Loucy (cell line): ENCODE measurements at regions not wholly inside any gene's neighbourhood (a gene's known extent, or its start where the extent isn't known, plus 50 kb on each side); places are given as distances from the start of the nearest gene placed in this dataset.
"Not testable (repeated sequence)": the region's sequence is repeated elsewhere in the genome, so short reads cannot be mapped to it uniquely, and the experiment has no call there.

ENCODE experiments used
- H2AFZ ChIP-seq: fragments of 200-600 bp; sonication (generic); 2 replicates; pipeline ENCODE4 v1.6.0; 2016; ENCODE audit warnings: antibody characterized with exemption, mild to moderate bottlenecking, low read length, moderate library complexity
- H3F3A ChIP-seq: fragments of 200-600 bp; 2 replicates; pipeline ENCODE4 v1.6.0; 2016; ENCODE audit warnings: antibody characterized with exemption, low read depth, mild to moderate bottlenecking
- H3K27me3 ChIP-seq: fragments of 200-600 bp; sonication (generic); 2 replicates; pipeline ENCODE4 v1.6.1; 2014; ENCODE audit warnings: low read length, mild to moderate bottlenecking; ENCODE audit not compliant: insufficient read depth, poor library complexity, severe bottlenecking
- H3K36me3 ChIP-seq: fragments of 200-600 bp; sonication (generic); 2 replicates; pipeline ENCODE4 v1.6.1; 2016; ENCODE audit warnings: low read length; ENCODE audit not compliant: insufficient read depth
- H3K4me1 ChIP-seq: fragments of 200-600 bp; sonication (generic); 2 replicates; pipeline ENCODE4 v1.5.1; 2014; ENCODE audit warnings: low read length, mild to moderate bottlenecking; ENCODE audit not compliant: insufficient read depth, poor library complexity, severe bottlenecking
- H3K4me2 ChIP-seq: fragments of 200-600 bp; sonication (generic); 2 replicates; pipeline ENCODE4 v1.6.0; 2014; ENCODE audit warnings: antibody characterized with exemption, low read length, low read depth, mild to moderate bottlenecking; ENCODE audit not compliant: poor library complexity, severe bottlenecking
- H3K4me3 ChIP-seq: fragments of 200-600 bp; sonication (generic); 2 replicates; pipeline ENCODE4 v1.5.1; 2014; ENCODE audit warnings: low read length, mild to moderate bottlenecking, mixed read lengths; ENCODE audit not compliant: poor library complexity, severe bottlenecking
- H3K79me2 ChIP-seq: fragments of 200-600 bp; sonication (generic); 2 replicates; pipeline ENCODE4 v1.6.1; 2014; ENCODE audit warnings: low read length; ENCODE audit not compliant: insufficient read depth
- H3K9ac ChIP-seq: fragments of 200-600 bp; sonication (generic); 2 replicates; pipeline ENCODE4 v1.6.0; 2014; ENCODE audit warnings: mild to moderate bottlenecking, low read depth, low read length, moderate library complexity; ENCODE audit not compliant: poor library complexity, severe bottlenecking
- H3K9me2 ChIP-seq: fragments of 200-600 bp; sonication (generic); replicated peaks from 2 replicates; pipeline ENCODE4 v1.6.1; 2016; ENCODE audit warnings: low read depth, low read length, mixed read lengths
- H3K9me3 ChIP-seq: fragments of 200-600 bp; sonication (generic); 2 replicates; pipeline ENCODE4 v1.6.1; 2014; ENCODE audit warnings: mild to moderate bottlenecking, antibody characterized with exemption, low read length, low read depth; ENCODE audit not compliant: insufficient read depth
- H4K20me1 ChIP-seq: fragments of 200-600 bp; sonication (generic); 2 replicates; pipeline ENCODE4 v1.6.0; 2014; ENCODE audit warnings: antibody characterized with exemption, low read length, mild to moderate bottlenecking; ENCODE audit not compliant: insufficient read depth, poor library complexity, severe bottlenecking
- CTCF ChIP-seq: fragments of 200-600 bp; sonication (generic); conservative IDR thresholded peaks from 2 replicates; pipeline ENCODE4 v1.5.1; 2014; ENCODE audit warnings: mild to moderate bottlenecking, antibody characterized with exemption, low read length
- EZH2phosphoT487 ChIP-seq: fragments of 200-600 bp; IDR thresholded peaks from 2 replicates; pipeline ENCODE4 v1.6.1; 2018; ENCODE audit warnings: antibody characterized with exemption, mild to moderate bottlenecking, moderate library complexity, borderline replicate concordance

- H3K79me2 ChIP-seq, result no peaks in the 10 kb centered on the region
- H3K4me1 ChIP-seq, result no peaks in the 10 kb centered on the region
- H3K9ac ChIP-seq, result no peak overlapping the region
- H3K4me3 ChIP-seq, result no peak overlapping the region
- no peaks in the 10 kb centered on the region for H3K27me3 ChIP-seq
- no peaks in the 10 kb centered on the region for H3F3A ChIP-seq
- no peak for TF ChIP-seq EZH2phosphoT487
- no peak for TF ChIP-seq CTCF
- H3K36me3 ChIP-seq, result no peaks in the 10 kb centered on the region
- H3K9me3 ChIP-seq, result no peaks in the 10 kb centered on the region
- no peaks in the 10 kb centered on the region for H3K9me2 ChIP-seq
- H2AFZ ChIP-seq, result no peak overlapping the region
- no peak overlapping the region for H3K4me2 ChIP-seq
- H4K20me1 ChIP-seq, result no peaks in the 10 kb centered on the region
Measured at GRCh38 chr5:112034421-112034979, 277.5 kb upstream of the NREP start.

DNA sequence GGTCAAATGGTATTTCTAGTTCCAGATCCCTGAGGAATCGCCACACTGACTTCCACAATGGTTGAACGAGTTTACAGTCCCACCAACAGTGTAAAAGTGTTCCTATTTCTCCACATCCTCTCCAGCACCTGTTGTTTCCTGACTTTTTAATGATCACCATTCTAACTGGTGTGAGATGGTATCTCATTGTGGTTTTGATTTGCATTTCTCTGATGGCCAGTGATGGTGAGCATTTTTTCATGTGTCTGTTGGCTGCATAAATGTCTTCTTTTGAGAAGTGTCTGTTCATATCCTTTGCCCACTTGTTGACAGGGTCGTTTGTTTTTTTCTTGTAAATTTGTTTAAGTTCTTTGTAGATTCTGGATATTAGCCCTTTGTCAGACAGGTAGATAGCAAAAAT, 269.9 kb upstream of the NREP start:
- not testable (repeated sequence) for H3K4me3 ChIP-seq, H4K20me1 ChIP-seq

DNA sequence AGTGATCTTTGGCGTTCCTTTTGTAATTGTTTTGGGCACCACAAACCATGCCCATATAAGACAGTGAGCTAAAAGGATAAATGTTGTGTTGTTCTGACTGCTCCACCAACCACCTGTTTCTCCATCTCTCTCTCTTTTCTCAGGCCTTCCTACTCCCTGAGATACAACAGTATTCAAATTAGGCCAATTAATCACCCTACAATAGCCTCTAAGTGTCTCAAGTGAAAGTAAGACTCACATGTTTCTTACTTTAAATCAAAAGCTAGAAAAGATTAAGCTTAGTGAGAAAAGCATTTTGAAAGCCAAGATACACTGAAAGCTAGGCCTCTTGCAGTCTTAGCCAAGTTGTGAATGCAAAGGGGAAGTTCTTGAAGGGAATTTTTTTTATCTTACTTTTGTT, 268.8 kb upstream of the NREP start:
- no peaks in the 10 kb centered on the region for H3K36me3 ChIP-seq

More for the DNA sequence above, 269.9 kb upstream of the NREP start:
- not testable (repeated sequence) for H3K4me1 ChIP-seq, H2AFZ ChIP-seq, H3K27me3 ChIP-seq, H3K9me3 ChIP-seq, H3F3A ChIP-seq, H3K9me2 ChIP-seq, H3K9ac ChIP-seq, H3K79me2 ChIP-seq, H3K36me3 ChIP-seq, H3K4me2 ChIP-seq

DNA sequence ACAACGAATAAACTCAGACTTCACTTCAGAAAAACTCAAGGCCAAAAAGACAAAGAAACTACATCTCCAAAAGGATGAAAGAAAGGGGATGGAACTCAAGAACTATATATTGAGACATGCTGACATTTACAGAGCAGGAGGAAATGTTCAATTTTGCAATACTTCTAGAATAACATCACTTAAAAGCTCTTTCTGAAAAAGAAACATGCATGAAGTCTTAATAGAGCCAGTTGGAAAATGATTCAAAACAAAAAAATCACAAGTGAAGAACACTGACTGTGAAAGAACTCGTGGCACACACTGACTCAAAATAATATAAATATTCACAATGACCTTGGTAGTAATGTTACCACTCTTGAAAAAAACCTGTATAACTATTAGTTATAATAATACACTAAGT, 267.8 kb upstream of the NREP start:
- no peaks in the 10 kb centered on the region for H3K36me3 ChIP-seq
- H2AFZ ChIP-seq, result no peak overlapping the region
- no peak overlapping the region for H3K4me2 ChIP-seq
- no peaks in the 10 kb centered on the region for H3K27me3 ChIP-seq
- no peaks in the 10 kb centered on the region for H3F3A ChIP-seq
- no peak overlapping the region for H3K4me3 ChIP-seq
- H3K79me2 ChIP-seq, result no peaks in the 10 kb centered on the region
- no peak overlapping the region for H3K9ac ChIP-seq
- H3K4me1 ChIP-seq, result no peaks in the 10 kb centered on the region
- H4K20me1 ChIP-seq, result no peaks in the 10 kb centered on the region
- TF ChIP-seq CTCF (no peak), EZH2phosphoT487 (no peak)
- no peaks in the 10 kb centered on the region for H3K9me2 ChIP-seq
- H3K9me3 ChIP-seq, result 0 out of 2 replicates have a peak, but pooled peaks cover 2% of the 10 kb centered on the region

More for the DNA sequence above, 268.8 kb upstream of the NREP start:
- no peaks in the 10 kb centered on the region for H3K9me2 ChIP-seq
- no peak overlapping the region for H3K9ac ChIP-seq
- H4K20me1 ChIP-seq, result no peaks in the 10 kb centered on the region
- H2AFZ ChIP-seq, result no peak overlapping the region; the same call in 1 of the 2 replicates
- no peak overlapping the region for H3K4me2 ChIP-seq
- no peaks in the 10 kb centered on the region for H3K27me3 ChIP-seq
- H3K9me3 ChIP-seq, result 0 out of 2 replicates have a peak, but pooled peaks cover 2% of the 10 kb centered on the region
- H3K79me2 ChIP-seq, result no peaks in the 10 kb centered on the region
- no peak overlapping the region for H3K4me3 ChIP-seq
- no peaks in the 10 kb centered on the region for H3K4me1 ChIP-seq
- TF ChIP-seq EZH2phosphoT487, result no peak
- no peaks in the 10 kb centered on the region for H3F3A ChIP-seq
